Activated CD4-positive, alpha-beta T cell treated with anti-CD3 and anti-CD28 coated beads, Interleukin-2, amount 10 ng/mL, durations not matched to agents 24 days and 14 days (primary cell): ENCODE measurements at regions not wholly inside any gene's neighbourhood (a gene's known extent, or its start where the extent isn't known, plus 50 kb on each side); places are given as distances from the start of the nearest gene placed in this dataset.

Experiments
- DNase-seq: peaks from one replicate; pipeline ENCODE4 v3.0.0; 2022
- H3K27ac Mint-ChIP-seq: one replicate; pipeline ENCODE4 v1.8.0; 2022; ENCODE audit warnings: mild to moderate bottlenecking, mixed read lengths
- H3K27me3 Mint-ChIP-seq: one replicate; pipeline ENCODE4 v1.8.0; 2022; ENCODE audit warnings: mixed read lengths
- H3K36me3 Mint-ChIP-seq: one replicate; pipeline ENCODE4 v1.8.0; 2022; ENCODE audit warnings: low read depth, mild to moderate bottlenecking, mixed read lengths
- H3K4me1 Mint-ChIP-seq: one replicate; pipeline ENCODE4 v1.8.0; 2021; ENCODE audit warnings: mixed read lengths
- H3K4me3 Mint-ChIP-seq: one replicate; pipeline ENCODE4 v1.8.0; 2022; ENCODE audit warnings: mild to moderate bottlenecking, moderate library complexity, mixed read lengths
- H3K9me3 Mint-ChIP-seq: one replicate; pipeline ENCODE4 v1.8.0; 2021; ENCODE audit warnings: mixed read lengths
- intact Hi-C: fragments of 100-400 bp; cut with micrococcal nuclease; formaldehyde crosslinking; loops from one replicate; pipeline ENCODE4 v1.15.1; 2023

- Mint-ChIP-seq H3K36me3 (no peaks in the 10 kb centered on the region), H3K9me3 (no peaks in the 10 kb centered on the region), H3K27me3 (no peaks in the 10 kb centered on the region), H3K4me1 (no peaks in the 10 kb centered on the region), H3K4me3 (no peak overlapping the region), H3K27ac (no peak overlapping the region)
- DNase-seq = no peak
- intact Hi-C loops = no loop called here
Observed at GRCh38 chr7:115883629-115884028, 146.9 kb downstream of the TFEC start.

DNA sequence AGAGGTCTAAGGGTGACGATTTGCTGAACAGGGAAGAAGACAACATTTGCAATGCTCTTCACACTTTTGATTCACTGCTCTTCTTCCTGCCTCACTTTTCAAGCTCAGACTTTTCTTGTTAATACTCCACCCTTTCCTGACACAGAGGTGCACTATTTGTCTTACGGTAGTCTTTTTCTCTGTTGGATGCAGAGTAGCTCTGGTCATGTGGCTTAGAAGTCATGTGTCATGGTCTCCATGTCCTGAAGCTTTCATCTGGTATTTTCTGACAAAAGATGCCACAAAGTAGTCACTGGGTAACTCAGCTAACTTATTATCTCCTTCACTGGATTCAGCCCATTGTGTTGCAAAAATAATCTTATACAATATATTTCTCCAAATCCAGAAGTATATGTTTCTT lies 149.1 kb downstream of the TFEC start:
- H3K4me3 Mint-ChIP-seq = no peak overlapping the region
- no peaks in the 10 kb centered on the region for H3K9me3 Mint-ChIP-seq
- no peaks in the 10 kb centered on the region for H3K36me3 Mint-ChIP-seq
- DNase-seq = no peak
- no peak overlapping the region for H3K27ac Mint-ChIP-seq
- no peaks in the 10 kb centered on the region for H3K4me1 Mint-ChIP-seq
- no peaks in the 10 kb centered on the region for H3K27me3 Mint-ChIP-seq
- intact Hi-C loops = no loop called here

GRCh38 chr7:115879171-115879570 lies 151.4 kb downstream of the TFEC start:
- H3K4me1 Mint-ChIP-seq = no peaks in the 10 kb centered on the region
- H3K27me3 Mint-ChIP-seq = no peaks in the 10 kb centered on the region
- intact Hi-C loops = no loop called here
- H3K9me3 Mint-ChIP-seq = no peaks in the 10 kb centered on the region
- H3K4me3 Mint-ChIP-seq = no peak overlapping the region
- H3K36me3 Mint-ChIP-seq = no peaks in the 10 kb centered on the region
- no peak overlapping the region for H3K27ac Mint-ChIP-seq
- no peak for DNase-seq

DNA sequence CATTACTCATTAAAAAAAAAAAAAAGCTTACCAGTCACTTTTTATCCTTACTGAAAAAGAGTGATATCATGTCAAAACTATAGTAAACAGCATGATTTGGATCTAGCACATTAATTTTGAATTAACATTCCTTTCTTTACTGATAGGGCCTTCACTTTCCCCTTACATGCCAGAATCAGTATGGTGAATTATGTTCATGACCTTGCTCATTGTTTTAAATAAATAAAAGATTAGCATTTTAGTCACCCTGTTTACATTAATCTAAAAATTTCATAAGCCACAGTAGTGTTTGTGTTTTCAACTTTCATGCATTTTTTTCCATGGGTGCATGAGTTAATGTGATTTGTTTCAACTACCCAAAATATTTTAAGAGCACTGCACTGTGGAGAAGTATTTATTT lies 160.8 kb downstream of the TFEC start:
- intact Hi-C loops = no loop called here
- H3K4me1 Mint-ChIP-seq = no peaks in the 10 kb centered on the region
- H3K9me3 Mint-ChIP-seq = no peaks in the 10 kb centered on the region
- H3K36me3 Mint-ChIP-seq = no peaks in the 10 kb centered on the region
- H3K27ac Mint-ChIP-seq = no peak overlapping the region
- DNase-seq = no peak
- no peak overlapping the region for H3K4me3 Mint-ChIP-seq
- no peaks in the 10 kb centered on the region for H3K27me3 Mint-ChIP-seq

- intact Hi-C loops = no loop called here
- Mint-ChIP-seq H3K27ac (no peak overlapping the region), H3K27me3 (no peaks in the 10 kb centered on the region), H3K9me3 (no peaks in the 10 kb centered on the region), H3K4me3 (no peak overlapping the region), H3K36me3 (no peaks in the 10 kb centered on the region), H3K4me1 (no peaks in the 10 kb centered on the region)
- DNase-seq = no peak
Observed at GRCh38 chr7:115869190-115869589, 161.4 kb downstream of the TFEC start.

DNA sequence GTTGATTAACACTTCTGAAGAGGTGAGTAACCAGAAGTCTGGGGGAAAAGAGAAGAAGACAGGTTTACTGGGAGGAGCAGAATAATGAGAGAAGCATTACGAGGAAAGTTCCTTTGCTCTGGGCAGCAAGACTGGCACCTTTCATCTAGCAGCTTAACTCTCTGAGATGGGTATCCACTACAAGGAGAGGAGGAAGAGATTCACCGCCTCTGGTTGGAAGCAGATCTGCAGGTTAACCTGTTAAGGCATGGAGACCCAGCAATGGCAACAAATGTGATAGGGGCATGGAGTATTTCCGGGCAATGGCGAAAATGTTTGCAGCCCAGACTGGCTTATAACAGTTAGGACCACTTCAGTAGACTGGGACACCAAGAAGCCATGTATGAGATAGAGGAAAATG lies 162.2 kb downstream of the TFEC start:
- no peaks in the 10 kb centered on the region for H3K27me3 Mint-ChIP-seq
- no peaks in the 10 kb centered on the region for H3K4me1 Mint-ChIP-seq
- no peaks in the 10 kb centered on the region for H3K36me3 Mint-ChIP-seq
- no peak for DNase-seq
- H3K27ac Mint-ChIP-seq = no peak overlapping the region
- intact Hi-C loops = no loop called here
- no peak overlapping the region for H3K4me3 Mint-ChIP-seq
- H3K9me3 Mint-ChIP-seq = no peaks in the 10 kb centered on the region

GRCh38 chr7:115864082-115864481 lies 166.5 kb downstream of the TFEC start:
- H3K27ac Mint-ChIP-seq = no peak overlapping the region
- H3K4me3 Mint-ChIP-seq = no peak overlapping the region
- no peaks in the 10 kb centered on the region for H3K4me1 Mint-ChIP-seq
- no peaks in the 10 kb centered on the region for H3K9me3 Mint-ChIP-seq
- DNase-seq = no peak
- intact Hi-C loops = no loop called here
- H3K27me3 Mint-ChIP-seq = no peaks in the 10 kb centered on the region
- H3K36me3 Mint-ChIP-seq = no peaks in the 10 kb centered on the region

DNA sequence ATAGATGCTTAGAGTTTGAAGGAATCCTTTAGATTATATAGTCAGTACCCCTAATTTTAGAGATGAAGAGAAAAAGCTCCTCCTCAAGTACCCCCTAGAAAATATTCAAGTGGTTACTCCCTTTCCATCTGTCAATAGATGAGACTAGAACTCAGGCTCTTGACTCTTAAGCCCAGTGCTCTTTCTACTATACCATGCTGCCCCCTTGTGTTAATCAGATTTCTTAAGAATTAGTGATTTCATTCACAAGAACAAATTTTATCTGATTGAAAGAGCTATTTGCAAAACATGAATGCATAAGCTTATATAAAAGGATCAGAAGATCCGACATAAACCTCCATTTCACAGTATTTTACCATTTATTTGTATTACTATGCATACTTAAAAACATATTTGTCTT lies 179.3 kb downstream of the TFEC start:
- Mint-ChIP-seq H3K9me3 (no peaks in the 10 kb centered on the region), H3K36me3 (no peaks in the 10 kb centered on the region), H3K27me3 (no peaks in the 10 kb centered on the region), H3K4me3 (no peak overlapping the region), H3K4me1 (no peaks in the 10 kb centered on the region), H3K27ac (no peak overlapping the region)
- DNase-seq = no peak
- intact Hi-C loops = loop anchor here (2.0 to 10.0 kb wide), 2 partner anchors 1766 to 1824 kb away; no protein-coding TSS in a partner anchor

GRCh38 chr7:115850774-115851173 lies 179.8 kb downstream of the TFEC start:
- H3K9me3 Mint-ChIP-seq = no peaks in the 10 kb centered on the region
- no peak overlapping the region for H3K4me3 Mint-ChIP-seq
- no peaks in the 10 kb centered on the region for H3K27me3 Mint-ChIP-seq
- intact Hi-C loops = loop anchor here (2.0 to 10.0 kb wide), 2 partner anchors 1766 to 1824 kb away; no protein-coding TSS in a partner anchor
- DNase-seq = no peak
- no peaks in the 10 kb centered on the region for H3K4me1 Mint-ChIP-seq
- no peak overlapping the region for H3K27ac Mint-ChIP-seq
- H3K36me3 Mint-ChIP-seq = no peaks in the 10 kb centered on the region

GRCh38 chr7:115844857-115845256 lies 185.7 kb downstream of the TFEC start:
- intact Hi-C loops = no loop called here
- Mint-ChIP-seq H3K4me1 (no peaks in the 10 kb centered on the region), H3K36me3 (no peaks in the 10 kb centered on the region), H3K27me3 (no peaks in the 10 kb centered on the region), H3K4me3 (no peak overlapping the region), H3K9me3 (no peaks in the 10 kb centered on the region), H3K27ac (no peak overlapping the region)
- no peak for DNase-seq

- H3K27ac Mint-ChIP-seq = no peak overlapping the region
- no peak overlapping the region for H3K4me3 Mint-ChIP-seq
- no peaks in the 10 kb centered on the region for H3K9me3 Mint-ChIP-seq
- H3K4me1 Mint-ChIP-seq = no peaks in the 10 kb centered on the region
- no peak for DNase-seq
- no peaks in the 10 kb centered on the region for H3K36me3 Mint-ChIP-seq
- intact Hi-C loops = no loop called here
- H3K27me3 Mint-ChIP-seq = no peaks in the 10 kb centered on the region
Observed at GRCh38 chr7:115840702-115841101, 189.9 kb downstream of the TFEC start.

DNA sequence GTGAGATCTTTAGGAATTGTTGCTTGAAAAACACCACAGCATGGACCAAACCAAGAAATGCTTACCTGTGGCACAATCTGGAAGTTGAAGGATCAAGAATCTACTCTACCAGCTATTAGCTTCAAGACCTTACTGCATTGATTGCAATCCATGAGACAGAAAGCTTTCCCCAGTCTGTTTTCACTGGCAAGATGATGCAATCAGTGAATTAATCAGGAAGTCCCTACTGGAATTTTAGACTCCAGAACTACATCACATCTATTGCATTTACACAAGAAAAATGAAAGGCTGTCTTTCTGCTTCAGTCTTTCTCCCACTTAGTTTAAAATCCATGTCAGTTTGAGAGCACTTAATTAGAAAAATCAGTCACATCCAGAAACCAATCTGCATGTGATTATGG lies 191.7 kb downstream of the TFEC start:
- H3K36me3 Mint-ChIP-seq = no peaks in the 10 kb centered on the region
- H3K27me3 Mint-ChIP-seq = no peaks in the 10 kb centered on the region
- intact Hi-C loops = no loop called here
- H3K27ac Mint-ChIP-seq = no peak overlapping the region
- no peaks in the 10 kb centered on the region for H3K4me1 Mint-ChIP-seq
- H3K4me3 Mint-ChIP-seq = no peak overlapping the region
- H3K9me3 Mint-ChIP-seq = no peaks in the 10 kb centered on the region
- DNase-seq = no peak

DNA sequence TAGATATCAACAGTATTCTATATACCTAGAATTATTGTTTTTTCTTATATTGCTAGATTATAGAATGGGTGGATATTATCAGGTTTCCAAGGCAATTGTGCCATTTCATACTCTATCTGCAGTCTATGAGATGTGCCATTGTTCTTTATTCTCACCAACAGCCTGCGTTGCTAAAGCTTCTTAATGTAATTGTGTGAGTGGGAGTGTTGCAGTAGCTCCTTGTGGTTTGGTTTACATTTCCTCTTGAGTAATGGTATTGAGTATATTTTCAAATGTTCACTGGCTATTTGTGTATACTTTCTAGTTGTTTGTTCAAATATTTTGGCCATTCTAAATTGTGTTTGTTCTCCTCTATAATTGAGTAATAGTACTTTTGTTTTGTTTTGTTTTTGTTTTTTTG lies 199.2 kb downstream of the TFEC start:
- H3K4me1 Mint-ChIP-seq = no peaks in the 10 kb centered on the region
- H3K36me3 Mint-ChIP-seq = no peaks in the 10 kb centered on the region
- H3K27ac Mint-ChIP-seq = no peak overlapping the region
- DNase-seq = no peak
- H3K27me3 Mint-ChIP-seq = no peaks in the 10 kb centered on the region
- H3K4me3 Mint-ChIP-seq = no peak overlapping the region
- H3K9me3 Mint-ChIP-seq = no peaks in the 10 kb centered on the region
- intact Hi-C loops = no loop called here

DNA sequence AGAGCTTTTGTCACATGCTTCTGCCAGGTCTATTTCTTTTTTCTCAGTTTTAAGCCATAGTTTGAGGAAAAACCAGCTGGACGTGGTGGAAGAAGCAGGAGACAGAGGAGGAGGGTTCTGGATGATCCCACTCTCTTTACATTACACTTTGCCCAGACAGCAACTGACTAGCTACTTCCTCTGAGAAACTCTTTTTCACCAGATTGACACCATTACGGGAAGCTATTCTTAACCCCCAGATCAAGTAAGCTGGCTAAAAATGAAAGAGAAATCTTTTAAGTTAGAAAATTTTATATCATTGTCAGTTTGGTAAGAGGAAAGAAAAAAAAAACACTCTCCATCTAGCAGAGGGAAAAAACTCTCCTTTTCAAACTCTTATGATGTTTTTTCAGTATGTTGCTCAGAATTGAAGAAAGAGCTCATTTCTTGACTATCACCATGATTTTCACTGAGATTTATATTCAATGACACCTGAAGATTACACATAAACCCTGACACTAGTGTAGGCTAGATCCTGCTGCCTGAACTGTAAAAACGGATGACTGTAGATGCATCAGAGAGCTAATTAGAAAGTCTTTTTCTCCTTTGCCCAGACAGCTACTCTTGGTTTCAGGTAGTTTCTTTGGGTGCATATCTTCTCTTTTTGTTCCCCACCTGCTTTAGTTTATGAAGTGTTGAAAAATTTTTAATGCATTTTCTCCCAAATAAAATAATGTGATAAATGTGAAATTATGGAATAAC lies 203.1 kb downstream of the TFEC start:
- Mint-ChIP-seq H3K27me3 (no peaks in the 10 kb centered on the region), H3K4me1 (no peaks in the 10 kb centered on the region), H3K36me3 (no peaks in the 10 kb centered on the region), H3K9me3 (no peaks in the 10 kb centered on the region), H3K27ac (no peak overlapping the region), H3K4me3 (no peak overlapping the region)
- intact Hi-C loops = no loop called here
- DNase-seq = no peak

GRCh38 chr7:115825456-115826115 lies 205.0 kb downstream of the TFEC start:
- no peaks in the 10 kb centered on the region for H3K4me1 Mint-ChIP-seq
- H3K27ac Mint-ChIP-seq = no peak overlapping the region

More at GRCh38 chr7:115825456-115826115, 205.0 kb downstream of the TFEC start:
- no peaks in the 10 kb centered on the region for H3K36me3 Mint-ChIP-seq
- H3K9me3 Mint-ChIP-seq = no peaks in the 10 kb centered on the region
- no peaks in the 10 kb centered on the region for H3K27me3 Mint-ChIP-seq
- intact Hi-C loops = no loop called here
- no peak overlapping the region for H3K4me3 Mint-ChIP-seq
- DNase-seq = no peak
